ENCODE measurements at regions not wholly inside any gene's neighbourhood (a gene's known extent, or its start where the extent isn't known, plus 50 kb on each side); places are given as distances from the start of the nearest gene placed in this dataset.
A peak's percentile ranks its signal among the peaks of the same experiment; 100 is the strongest.
"Not testable (repeated sequence)": the region's sequence is repeated elsewhere in the genome, so short reads cannot be mapped to it uniquely, and the experiment has no call there.

DNA sequence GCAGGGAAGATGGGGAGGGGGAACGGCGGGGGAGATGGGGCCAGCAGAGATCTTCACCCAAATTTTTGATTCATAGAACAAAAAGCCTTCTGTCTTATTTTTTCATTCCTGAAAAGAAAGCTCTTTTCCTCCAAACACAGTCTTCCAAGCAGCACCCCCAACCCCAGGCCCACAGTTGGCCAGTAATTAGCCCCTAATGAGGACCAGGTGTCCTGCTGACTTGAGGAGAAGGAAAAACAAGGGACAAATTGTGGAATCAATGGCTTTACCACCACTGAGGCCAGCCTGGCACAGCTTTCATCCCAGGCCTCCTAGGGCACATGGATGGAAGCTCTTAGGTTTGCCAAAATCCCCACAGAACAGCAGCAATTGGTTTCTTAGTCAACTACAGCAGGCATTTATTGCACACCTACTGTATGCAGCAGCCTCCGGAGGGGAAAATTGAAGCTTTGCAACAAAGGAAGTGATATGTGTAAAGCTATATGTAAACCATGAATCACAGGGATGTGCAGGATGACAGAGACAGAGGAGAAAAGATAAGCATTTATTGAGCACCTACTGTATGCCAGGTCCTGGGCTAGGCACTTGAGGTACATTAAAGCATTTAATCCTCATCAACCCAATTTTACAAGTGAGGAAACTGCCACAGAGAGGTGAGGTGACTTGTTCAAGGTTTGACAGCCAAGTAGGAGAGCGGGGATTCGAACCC is 199.5 kb downstream of the TBC1D2B start:
- DNase-seq: no peak

DNA sequence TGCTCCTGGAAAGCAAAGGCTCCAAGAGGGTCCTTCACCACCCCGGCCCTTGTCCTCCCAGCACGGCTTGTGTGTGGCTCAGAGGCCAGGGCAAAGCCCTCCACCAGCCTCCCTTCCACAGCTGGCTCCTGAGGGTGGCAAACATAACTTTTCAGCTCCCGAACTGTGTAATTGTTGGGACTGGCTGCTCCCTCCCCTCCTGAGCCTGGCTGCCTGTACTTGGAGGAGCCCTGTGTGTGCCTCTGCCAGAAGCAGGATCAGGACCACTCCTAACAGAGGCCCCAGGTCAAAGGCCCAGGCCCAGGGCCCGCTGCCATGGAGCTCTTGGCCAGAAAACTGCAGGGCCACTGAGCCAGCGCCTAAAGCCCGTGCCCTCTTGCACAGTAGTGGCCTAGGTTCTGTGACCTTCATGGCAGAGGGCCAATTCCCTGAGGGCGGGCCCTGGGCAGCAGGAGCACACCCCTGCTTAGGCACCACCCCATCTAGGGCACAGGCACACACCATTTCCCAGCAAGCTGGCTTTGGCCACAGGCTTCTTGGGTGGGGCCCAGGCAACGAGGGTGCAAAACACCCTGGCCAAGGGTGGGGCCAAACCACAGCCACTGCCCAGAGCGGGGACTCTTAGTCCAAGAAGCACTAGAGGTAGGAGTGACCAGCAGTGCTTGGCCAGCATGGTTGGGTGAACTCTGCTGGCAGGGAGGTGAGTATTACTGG is 201.2 kb downstream of the TBC1D2B start:
- peak; percentile 85 for DNase-seq

DNA sequence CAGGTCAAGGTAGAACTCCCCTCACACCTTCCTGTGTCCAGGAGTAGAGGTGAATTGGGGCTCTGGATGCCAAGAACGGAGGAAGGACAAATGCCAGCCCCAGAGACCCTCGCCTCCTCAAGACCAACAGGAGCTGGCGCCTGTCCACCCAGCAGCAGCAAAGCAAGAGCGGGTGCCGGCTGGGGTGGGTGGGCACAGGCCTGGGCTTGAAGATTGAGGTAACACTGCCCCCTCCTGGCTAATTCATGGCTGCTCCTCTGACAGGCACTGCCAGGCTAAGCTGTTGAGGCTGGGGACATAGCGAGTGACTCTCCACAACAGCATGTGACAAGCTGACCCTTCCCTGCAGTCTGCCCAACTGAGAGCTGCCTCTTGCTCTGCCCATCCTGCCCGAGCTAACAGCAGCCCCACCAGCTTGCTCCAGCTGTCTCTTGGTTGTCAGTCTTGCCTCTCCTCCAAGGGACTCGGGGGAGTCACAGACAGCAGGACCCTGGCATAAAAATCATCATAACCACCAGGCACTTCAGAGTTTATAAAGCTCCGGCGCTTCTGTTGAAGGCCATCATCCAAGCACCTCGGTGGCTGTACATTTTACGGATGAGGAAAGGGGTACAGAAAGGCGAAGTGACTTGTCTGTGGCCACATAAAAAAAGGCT is 202.3 kb downstream of the TBC1D2B start:
- DNase-seq: peak; percentile 92

DNA sequence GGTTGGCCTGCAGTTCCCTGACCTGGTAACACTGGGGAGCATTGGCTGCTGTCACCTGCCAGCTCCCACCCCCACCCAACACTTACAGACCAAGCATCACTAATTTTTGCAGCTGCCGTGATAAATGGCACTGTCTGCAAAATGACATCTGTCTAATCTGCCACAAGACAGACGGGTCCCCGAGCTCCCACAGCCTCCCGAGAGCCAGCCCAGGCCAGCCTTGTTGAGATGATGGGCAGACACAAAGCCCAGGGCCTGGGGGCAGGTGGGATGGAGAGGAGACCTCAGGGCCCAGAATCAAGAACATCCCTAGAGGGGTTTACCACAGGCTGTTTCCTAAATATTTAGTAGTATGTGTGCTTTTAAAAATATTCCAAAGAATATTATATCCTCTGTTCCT is 203.4 kb downstream of the TBC1D2B start:
- no peak for DNase-seq

DNA sequence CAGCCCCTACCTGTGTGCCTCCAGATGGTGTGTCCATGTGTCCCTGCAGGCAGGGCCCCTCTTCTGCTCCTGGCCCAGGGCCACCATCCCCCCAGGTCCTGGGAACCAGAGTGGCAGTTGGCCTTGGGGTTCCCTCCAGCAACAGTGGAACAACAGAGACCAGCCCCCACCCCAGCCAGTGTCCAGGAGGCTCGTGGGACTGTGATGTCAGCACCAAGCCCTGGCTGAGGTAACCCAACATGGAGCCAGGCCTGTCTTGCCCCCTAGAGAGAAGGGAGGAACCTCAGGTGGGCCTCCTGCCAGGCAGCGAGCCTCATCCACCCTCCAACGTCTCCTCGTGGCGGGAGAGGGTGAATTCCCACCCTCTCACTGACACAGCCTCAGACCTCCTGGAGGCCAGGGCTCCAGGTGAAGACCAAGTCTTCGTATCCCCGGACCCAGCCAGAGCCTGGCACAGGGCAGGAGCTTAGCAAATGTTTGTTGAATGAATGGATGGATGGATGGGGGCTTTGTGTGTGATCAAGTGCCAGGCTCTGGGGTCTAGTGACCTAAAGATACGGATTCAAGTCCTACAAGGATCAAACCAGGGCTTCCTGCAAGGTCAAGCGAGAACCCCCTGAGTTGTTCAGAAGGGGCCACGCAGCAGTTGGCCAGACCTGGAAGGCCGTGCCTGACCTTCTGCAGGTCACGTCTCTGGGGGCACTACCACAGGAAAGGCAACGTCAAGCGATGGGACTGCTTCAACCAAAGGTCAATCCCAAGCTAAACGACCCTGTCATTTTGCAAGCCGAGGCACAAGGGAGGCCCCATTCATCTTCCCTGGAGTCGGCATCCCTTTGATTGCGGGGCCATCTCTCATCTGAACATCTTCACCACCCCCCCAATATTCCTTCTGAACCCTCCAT is 204.7 kb downstream of the TBC1D2B start:
- not testable (repeated sequence) for DNase-seq

GRCh38 chr15:77871852-77872371 is 205.6 kb downstream of the TBC1D2B start:
- no peak for DNase-seq

DNA sequence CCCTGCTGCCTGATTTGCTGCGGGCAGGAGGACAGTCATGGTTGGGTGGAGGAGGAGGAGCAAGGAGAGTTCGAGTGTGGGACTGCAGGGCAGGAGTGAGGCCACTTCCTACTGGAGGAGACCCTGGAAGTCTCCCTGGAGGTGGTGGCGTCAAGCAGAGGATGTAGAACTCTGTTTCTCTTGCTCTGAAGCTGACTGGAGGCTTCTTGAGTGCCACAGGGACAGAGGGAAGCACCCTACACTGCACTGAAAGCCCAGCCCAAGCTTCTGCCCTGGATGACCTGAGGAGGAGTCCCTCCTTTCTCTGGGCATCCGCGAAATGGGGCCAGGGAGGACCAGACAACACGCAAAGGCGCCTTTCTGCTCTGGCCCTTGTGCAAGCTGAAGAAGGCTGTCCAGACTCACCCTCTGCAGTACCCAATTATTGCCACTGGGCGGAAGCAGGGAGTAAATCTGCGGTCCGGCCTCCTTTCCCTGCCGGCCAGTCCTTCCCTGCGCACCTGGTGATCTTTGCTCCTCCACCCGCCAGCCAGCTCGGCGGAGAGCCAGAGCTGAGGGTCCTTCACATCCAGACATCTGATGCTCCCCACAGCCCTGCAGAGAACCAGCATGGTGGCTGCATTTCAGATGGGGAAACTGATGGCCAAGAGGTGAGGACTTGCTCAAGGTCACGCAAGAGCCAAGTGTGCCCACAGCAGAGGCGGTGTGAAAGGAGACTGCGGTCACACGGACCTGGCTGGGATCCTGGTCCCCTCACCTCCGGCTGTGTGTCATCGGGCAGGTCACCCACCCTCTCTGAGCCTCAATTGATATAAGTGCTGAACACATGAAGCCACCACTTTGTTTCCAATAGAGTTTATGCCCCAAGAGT is 207.1 kb downstream of the TBC1D2B start:
- DNase-seq: peak; percentile 80

DNA sequence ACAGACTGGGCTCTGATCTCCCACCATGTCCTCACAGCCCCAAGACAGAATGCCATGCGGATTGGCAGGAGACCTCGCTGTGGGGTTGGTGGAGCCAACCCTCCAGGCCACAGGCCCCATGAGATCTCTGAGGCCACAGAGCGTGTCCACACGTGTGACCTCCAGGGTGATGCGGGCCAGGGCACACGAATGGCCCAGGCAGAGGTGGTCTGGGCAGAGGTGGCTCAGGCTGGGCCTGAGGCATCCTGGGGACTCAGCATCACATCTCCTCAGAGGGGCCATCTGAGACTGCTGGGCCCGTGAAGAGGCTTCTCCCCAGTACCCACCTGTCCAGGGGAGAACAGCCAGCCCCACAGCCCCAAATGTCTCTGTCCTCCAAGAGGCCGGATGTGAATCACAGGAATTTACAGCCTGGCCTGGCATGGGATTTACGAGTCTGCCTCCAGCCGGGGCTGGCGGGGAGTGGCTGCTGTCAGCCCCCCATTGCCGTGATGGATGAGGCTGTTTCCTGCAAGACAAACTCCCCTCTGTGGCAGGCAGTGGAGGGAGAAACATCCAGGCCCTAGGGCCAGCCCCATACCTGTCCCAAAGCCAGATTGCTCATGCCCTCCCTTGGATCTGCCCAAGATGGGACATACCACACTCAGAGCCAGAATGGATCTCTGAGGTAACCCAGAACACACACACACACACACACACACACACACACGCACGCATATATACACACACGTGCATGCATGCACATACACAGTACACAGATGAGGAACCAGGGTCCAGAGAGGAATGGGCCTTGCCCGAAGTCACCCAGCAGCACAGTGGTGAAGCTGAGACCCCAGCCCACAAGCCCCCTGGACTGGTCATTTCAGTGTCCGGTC is 208.3 kb downstream of the TBC1D2B start:
- DNase-seq: peak; percentile 28

GRCh38 chr15:77868048-77868629 is 209.4 kb downstream of the TBC1D2B start:
- DNase-seq: not testable (repeated sequence)

GRCh38 chr15:77867266-77868047 is 210.1 kb downstream of the TBC1D2B start:
- no peak for DNase-seq

GRCh38 chr15:77866596-77867125 is 210.8 kb downstream of the TBC1D2B start:
- no peak for DNase-seq

GRCh38 chr15:77866186-77866585 is 211.3 kb downstream of the TBC1D2B start:
- DNase-seq: no peak

DNA sequence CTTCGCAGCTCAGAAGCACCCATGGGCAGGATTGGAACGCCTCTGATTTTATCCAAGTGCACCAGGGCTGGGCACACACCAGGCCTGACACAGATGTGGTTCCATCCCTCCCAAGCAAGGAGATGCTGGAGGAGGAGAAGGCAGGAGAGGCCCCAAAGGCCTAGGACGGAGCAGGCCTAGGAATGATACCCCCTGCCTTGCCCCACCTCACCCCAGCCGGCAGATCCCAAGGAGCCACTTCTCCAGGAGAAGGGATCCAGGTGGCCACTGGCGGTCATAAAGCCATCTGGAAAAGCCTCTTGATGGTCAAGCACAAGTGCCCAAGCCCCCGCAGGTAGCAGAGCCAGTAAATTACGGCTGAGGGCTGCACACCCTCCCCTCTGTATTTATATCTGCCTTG is 211.8 kb downstream of the TBC1D2B start:
- DNase-seq: no peak

DNA sequence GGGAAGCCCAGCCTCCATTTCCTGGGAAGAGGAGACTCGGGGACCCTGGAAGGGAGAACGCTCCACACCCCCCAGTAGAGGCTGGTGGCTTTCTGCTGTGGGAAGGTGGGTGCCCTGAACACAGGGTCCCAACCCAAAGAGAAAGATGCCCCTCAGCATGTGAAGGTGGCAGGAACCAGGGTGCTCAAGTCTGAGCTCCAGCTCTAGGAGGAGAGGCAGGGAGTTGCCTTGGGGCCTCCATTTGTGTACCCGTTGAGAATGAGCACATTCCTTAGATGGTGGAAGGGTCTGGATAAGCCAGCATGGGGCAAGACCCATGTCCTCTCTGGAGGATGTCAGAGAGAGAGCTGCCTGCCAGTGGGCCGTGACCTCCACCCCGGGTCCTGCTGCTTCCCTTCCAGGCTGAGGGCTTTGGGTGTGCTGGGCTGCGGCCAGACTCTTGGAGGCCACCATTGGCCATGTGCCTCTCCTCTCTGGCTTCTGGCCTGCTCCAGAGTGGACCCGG is 212.4 kb downstream of the TBC1D2B start:
- DNase-seq: no peak

GRCh38 chr15:77864211-77865105 is 213.1 kb downstream of the TBC1D2B start:
- DNase-seq: no peak

GRCh38 chr15:77863491-77864105 is 213.9 kb downstream of the TBC1D2B start:
- DNase-seq: no peak

GRCh38 chr15:77862651-77863104 is 214.8 kb downstream of the TBC1D2B start:
- DNase-seq: no peak

All from tongue (tissue), 1 donor.